ENCODE measurements at regions not wholly inside any gene's neighbourhood (a gene's known extent, or its start where the extent isn't known, plus 50 kb on each side); places are given as distances from the start of the nearest gene placed in this dataset.

DNA sequence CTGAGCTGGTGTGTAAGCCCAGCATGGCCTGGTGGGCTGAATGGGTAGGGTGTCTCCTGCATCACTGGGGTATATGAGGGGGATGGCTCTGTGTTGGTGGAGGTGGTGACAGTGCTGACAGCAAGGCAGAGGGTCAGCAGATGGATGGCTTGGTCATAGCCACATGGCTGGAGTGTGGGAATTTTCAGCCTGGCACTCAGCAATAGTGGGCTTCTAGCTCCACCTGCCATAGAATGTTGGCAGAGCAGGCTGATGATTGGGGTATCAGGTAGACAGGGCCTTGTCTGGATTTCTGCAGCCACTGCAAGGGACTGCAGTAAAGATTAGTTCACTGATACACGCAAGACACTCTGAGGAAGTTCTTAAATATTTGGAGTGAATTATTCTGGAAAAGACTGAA, 137.5 kb upstream of the BACH2 start:
- Histone ChIP-seq H3K36me3 (ENCODE audit: insufficient read depth, low read length) (no peaks in the 10 kb centered on the region), H4K20me1 (ENCODE audit: insufficient read depth, low read length) (no peaks in the 10 kb centered on the region), H3K4me1 (ENCODE audit: insufficient read depth, low read length) (no peaks in the 10 kb centered on the region), H3K79me2 (ENCODE audit: insufficient read depth, low read length) (no peaks in the 10 kb centered on the region), H3K4me2 (ENCODE audit: low read length) (no peak overlapping the region), H3K9ac (ENCODE audit: low read length) (no peak overlapping the region), H3K27me3 (ENCODE audit: insufficient read depth, low read length) (no peaks in the 10 kb centered on the region), H3K9me3 (ENCODE audit: insufficient read depth, low read depth, low read length) (peaks cover 11% of the 10 kb centered on the region), H2AFZ (ENCODE audit: low read depth, low read length) (no peak overlapping the region), H3K4me3 (ENCODE audit: insufficient read depth, low read depth, low read length) (no peak overlapping the region), H3K27ac (ENCODE audit: low read depth, low read length) (no peak overlapping the region)
- peaks cover 9% of the 10 kb centered on the region for H3K9me3 Mint-ChIP-seq (ENCODE audit: unreplicated experiment)
- H3K27ac Mint-ChIP-seq (ENCODE audit: unreplicated experiment): peak overlapping the region; percentile 55
- FAIRE-seq: no peak
- H3K4me1 Mint-ChIP-seq (ENCODE audit: low read depth, unreplicated experiment): peaks cover 25% of the 10 kb centered on the region
- no peak overlapping the region for H3K4me3 Mint-ChIP-seq (ENCODE audit: unreplicated experiment)
- no peak for DNase-seq (ENCODE audit: low read depth)
- H3K36me3 Mint-ChIP-seq (ENCODE audit: low read depth, unreplicated experiment): no peaks in the 10 kb centered on the region
- H3K27me3 Mint-ChIP-seq (ENCODE audit: low read depth, unreplicated experiment): no peaks in the 10 kb centered on the region
- TF ChIP-seq, protein P1, sequence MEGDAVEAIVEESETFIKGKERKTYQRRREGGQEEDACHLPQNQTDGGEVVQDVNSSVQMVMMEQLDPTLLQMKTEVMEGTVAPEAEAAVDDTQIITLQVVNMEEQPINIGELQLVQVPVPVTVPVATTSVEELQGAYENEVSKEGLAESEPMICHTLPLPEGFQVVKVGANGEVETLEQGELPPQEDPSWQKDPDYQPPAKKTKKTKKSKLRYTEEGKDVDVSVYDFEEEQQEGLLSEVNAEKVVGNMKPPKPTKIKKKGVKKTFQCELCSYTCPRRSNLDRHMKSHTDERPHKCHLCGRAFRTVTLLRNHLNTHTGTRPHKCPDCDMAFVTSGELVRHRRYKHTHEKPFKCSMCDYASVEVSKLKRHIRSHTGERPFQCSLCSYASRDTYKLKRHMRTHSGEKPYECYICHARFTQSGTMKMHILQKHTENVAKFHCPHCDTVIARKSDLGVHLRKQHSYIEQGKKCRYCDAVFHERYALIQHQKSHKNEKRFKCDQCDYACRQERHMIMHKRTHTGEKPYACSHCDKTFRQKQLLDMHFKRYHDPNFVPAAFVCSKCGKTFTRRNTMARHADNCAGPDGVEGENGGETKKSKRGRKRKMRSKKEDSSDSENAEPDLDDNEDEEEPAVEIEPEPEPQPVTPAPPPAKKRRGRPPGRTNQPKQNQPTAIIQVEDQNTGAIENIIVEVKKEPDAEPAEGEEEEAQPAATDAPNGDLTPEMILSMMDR (IDR thresholded peaks at IDR 0.05; ENCODE audit: insufficient read depth, low read depth, low read length): no peak
- TF ChIP-seq EZH2 (IDR thresholded peaks at IDR 0.05; ENCODE audit: insufficient read depth, low read length): no peak

DNA sequence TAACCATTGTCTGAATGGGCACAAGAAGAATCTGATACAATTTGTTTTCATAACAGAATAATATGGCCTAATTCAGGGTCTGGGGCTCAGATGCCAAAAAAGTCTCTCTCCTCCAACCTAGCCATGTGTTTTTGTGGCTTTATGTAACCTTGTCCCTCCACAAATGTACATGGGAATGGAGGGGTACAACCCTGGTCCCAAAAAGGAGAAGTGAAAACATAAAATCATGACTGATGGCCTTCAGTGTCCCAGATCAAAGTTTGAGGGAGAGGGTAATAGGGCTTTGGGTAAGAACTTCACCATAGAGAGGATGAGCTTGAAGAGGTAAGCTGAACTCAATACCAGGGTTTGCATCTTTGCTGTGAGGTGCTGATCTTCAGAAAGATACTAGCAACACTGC, 136.3 kb upstream of the BACH2 start:
- FAIRE-seq (no peak), DNase-seq (ENCODE audit: low read depth) (no peak)
- no peak overlapping the region for H3K27ac Mint-ChIP-seq (ENCODE audit: unreplicated experiment)
- no peaks in the 10 kb centered on the region for H3K36me3 Mint-ChIP-seq (ENCODE audit: low read depth, unreplicated experiment)
- Histone ChIP-seq H4K20me1 (ENCODE audit: insufficient read depth, low read length) (no peaks in the 10 kb centered on the region), H3K27ac (ENCODE audit: low read depth, low read length) (no peak overlapping the region), H3K9me3 (ENCODE audit: insufficient read depth, low read depth, low read length) (peaks cover 11% of the 10 kb centered on the region), H3K4me2 (ENCODE audit: low read length) (no peak overlapping the region), H3K4me1 (ENCODE audit: insufficient read depth, low read length) (no peaks in the 10 kb centered on the region), H2AFZ (ENCODE audit: low read depth, low read length) (no peak overlapping the region), H3K36me3 (ENCODE audit: insufficient read depth, low read length) (no peaks in the 10 kb centered on the region), H3K79me2 (ENCODE audit: insufficient read depth, low read length) (no peaks in the 10 kb centered on the region), H3K4me3 (ENCODE audit: insufficient read depth, low read depth, low read length) (no peak overlapping the region), H3K27me3 (ENCODE audit: insufficient read depth, low read length) (no peaks in the 10 kb centered on the region), H3K9ac (ENCODE audit: low read length) (no peak overlapping the region)
- H3K27me3 Mint-ChIP-seq (ENCODE audit: low read depth, unreplicated experiment): no peaks in the 10 kb centered on the region
- TF ChIP-seq EZH2 (IDR thresholded peaks at IDR 0.05; ENCODE audit: insufficient read depth, low read length): no peak
- TF ChIP-seq, protein P1 (IDR thresholded peaks at IDR 0.05; ENCODE audit: insufficient read depth, low read depth, low read length): no peak
- H3K4me3 Mint-ChIP-seq (ENCODE audit: unreplicated experiment): no peak overlapping the region
- H3K9me3 Mint-ChIP-seq (ENCODE audit: unreplicated experiment): peaks cover 11% of the 10 kb centered on the region
- peaks cover 25% of the 10 kb centered on the region for H3K4me1 Mint-ChIP-seq (ENCODE audit: low read depth, unreplicated experiment)

DNA sequence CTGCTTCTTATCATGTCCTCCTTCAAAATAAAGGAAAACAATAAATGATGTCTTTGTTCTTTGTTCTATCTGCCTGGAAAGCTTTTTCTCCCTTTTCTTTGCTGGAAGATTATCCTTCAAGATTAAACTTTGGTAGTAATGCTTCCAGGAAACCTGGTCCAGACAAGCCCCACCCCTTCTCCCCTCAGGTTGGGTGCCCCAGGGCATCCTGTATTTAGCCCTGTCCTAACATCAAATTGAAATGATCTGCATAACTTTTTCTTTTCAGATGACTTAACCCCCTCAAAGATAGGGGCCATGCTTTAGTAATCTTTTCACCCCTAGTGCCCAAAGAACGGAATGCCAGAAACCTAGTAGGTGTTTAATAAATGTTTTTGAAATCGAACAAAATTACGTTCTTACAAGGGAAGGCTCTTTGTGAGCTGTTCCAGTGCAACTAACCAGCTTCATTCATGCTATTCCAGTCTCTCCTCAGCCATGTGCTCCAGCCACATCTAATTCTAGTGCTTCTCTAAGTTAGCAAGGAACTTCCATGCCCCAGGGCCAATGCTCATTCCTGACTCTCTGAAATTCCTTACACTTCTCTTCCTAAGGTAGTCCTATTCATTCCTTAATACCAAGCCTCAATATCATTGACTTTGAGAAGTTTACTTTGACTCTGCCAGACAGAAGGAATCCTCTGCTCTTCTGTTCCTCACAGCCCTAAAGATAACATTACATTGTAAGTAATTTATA, 135.6 kb upstream of the BACH2 start:
- Histone ChIP-seq H3K79me2 (ENCODE audit: insufficient read depth, low read length) (no peaks in the 10 kb centered on the region), H3K27me3 (ENCODE audit: insufficient read depth, low read length) (no peaks in the 10 kb centered on the region), H4K20me1 (ENCODE audit: insufficient read depth, low read length) (no peaks in the 10 kb centered on the region), H3K4me2 (ENCODE audit: low read length) (no peak overlapping the region), H3K9ac (ENCODE audit: low read length) (no peak overlapping the region), H3K27ac (ENCODE audit: low read depth, low read length) (no peak overlapping the region), H3K9me3 (ENCODE audit: insufficient read depth, low read depth, low read length) (peaks cover 11% of the 10 kb centered on the region), H3K4me1 (ENCODE audit: insufficient read depth, low read length) (no peaks in the 10 kb centered on the region), H3K36me3 (ENCODE audit: insufficient read depth, low read length) (no peaks in the 10 kb centered on the region), H3K4me3 (ENCODE audit: insufficient read depth, low read depth, low read length) (no peak overlapping the region), H2AFZ (ENCODE audit: low read depth, low read length) (no peak overlapping the region)
- no peak for FAIRE-seq
- Mint-ChIP-seq H3K4me1 (ENCODE audit: low read depth, unreplicated experiment) (peaks cover 25% of the 10 kb centered on the region), H3K36me3 (ENCODE audit: low read depth, unreplicated experiment) (no peaks in the 10 kb centered on the region), H3K27me3 (ENCODE audit: low read depth, unreplicated experiment) (no peaks in the 10 kb centered on the region), H3K27ac (ENCODE audit: unreplicated experiment) (peak overlapping the region; percentile 83), H3K4me3 (ENCODE audit: unreplicated experiment) (no peak overlapping the region), H3K9me3 (ENCODE audit: unreplicated experiment) (peaks cover 11% of the 10 kb centered on the region)
- no peak for DNase-seq (ENCODE audit: low read depth)
- no peak for TF ChIP-seq EZH2 (IDR thresholded peaks at IDR 0.05; ENCODE audit: insufficient read depth, low read length)
- TF ChIP-seq, protein P1 (IDR thresholded peaks at IDR 0.05; ENCODE audit: insufficient read depth, low read depth, low read length): no peak
